GM21447 (cell line): ENCODE measurements at regions not wholly inside any gene's neighbourhood (a gene's known extent, or its start where the extent isn't known, plus 50 kb on each side); places are given as distances from the start of the nearest gene placed in this dataset.
"Not testable (repeated sequence)": the region's sequence is repeated elsewhere in the genome, so short reads cannot be mapped to it uniquely, and the experiment has no call there.

Experiments
- ATAC-seq: cut with Tn5 transposase; IDR thresholded peaks from one replicate; pipeline ENCODE4 v1.9.1; 2021; ENCODE audit not compliant: unreplicated experiment

DNA sequence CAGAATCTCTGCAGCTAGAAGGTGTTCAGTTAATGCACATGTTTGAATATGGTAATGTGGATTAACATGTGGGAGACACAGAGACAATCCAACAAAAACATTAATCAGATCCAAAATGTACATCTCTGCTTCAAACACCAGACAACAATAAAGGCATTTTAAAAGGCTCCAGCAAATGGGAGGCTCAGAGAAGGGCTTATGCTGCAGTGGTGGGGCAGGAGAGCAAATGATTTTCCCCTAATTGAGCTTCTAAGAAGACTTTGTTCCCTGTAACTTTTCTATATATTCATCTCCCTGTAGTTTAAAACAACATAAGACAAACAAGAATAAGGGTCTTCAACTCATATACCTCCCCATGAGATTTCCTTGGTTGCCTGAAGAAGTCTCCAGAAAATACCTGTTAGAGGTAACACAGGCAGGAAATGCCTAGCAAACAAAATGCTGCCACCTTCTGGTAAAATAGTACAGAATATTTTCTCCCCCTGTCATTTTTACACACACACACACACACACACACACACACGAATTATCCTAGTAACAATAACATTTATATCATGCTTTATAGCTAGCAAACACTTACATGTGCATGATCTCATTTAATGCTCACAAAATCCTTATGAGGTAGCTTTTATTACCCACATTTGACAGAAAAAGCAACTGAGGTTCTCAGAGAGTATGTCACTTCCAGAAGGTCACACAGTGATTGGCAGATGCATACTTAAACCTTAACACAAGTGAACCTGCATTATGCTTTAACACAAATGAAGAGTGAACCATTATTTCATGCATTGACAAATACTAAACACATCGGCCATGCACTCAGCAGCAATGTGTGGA is 123.4 kb upstream of the MB21D2 start:
- peak; percentile 73 for ATAC-seq

DNA sequence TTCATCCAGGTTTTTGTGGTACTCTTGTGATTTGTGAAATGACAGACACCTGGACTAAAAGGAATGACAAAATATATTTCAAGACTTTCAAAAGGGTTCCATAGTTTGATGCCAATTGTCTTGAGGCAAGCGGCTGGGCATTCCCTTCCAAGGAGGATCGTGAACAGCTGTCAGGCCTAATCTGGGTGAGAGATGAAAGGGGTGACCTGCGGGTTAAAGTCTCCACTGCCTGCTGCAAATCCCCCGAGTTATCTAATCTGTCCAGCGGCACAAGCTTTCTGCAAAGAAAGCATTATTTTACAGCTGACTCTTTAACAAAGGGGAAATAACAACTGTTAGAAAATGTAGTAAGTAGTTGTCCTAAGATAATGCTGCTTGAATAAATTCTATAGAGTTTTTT is 128.7 kb upstream of the MB21D2 start:
- ATAC-seq, result no peak

DNA sequence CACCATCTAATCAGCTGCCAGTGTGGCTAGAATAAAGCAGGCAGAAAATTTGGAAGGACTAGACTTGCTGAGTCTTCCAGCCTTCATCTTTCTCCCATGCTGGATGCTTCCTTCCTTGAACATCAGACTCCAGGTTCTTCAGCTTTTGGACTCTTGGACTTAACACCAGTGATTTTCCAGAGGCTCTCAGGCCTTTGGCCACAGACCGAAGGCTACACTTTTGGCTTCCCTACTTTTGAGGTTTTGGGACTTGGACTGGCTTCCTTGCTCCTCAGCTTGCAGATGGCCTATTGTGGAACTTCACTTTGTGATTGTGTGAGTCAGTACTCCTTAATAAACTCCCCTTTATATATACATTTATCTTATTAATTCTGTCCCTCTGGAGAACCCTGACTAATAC is 129.8 kb upstream of the MB21D2 start:
- not testable (repeated sequence) for ATAC-seq

DNA sequence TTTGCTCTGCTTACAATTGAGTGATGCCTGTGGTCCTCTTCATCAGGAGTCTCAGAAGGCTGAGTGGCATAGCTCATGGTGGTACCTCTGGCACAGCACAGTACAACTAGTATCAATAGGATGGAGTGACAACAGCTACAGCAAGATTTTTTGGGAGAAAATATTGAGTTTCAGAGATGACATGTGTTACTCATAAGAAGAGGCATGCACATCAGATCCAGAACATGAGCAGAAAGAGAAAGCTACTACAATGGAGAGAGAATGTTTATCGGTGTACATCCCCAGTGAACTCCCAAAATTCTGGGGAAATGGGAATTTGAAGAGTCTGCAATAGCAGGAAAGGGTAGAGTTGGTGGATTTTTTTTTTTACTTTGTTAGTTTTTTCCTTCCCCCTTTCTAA is 130.5 kb upstream of the MB21D2 start:
- ATAC-seq, result no peak

DNA sequence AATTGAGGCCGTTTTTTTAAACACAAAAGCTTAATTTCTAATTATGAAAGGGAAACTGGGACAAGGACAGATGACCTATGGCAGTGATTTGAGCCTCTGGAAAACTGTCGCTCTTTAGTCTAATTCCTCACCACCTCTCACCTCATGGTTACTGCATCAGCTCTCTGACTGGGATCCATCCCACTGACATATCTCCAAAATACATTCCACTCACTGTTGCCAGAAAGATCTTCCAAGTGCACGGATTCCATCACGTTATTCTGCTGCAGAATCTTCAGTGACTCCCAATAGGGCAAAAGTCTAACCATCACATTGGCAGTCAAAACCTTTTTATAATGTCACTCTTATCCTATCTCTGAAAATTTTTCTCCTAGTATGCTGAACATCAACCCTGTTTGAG is 132.3 kb upstream of the MB21D2 start:
- no peak for ATAC-seq

DNA sequence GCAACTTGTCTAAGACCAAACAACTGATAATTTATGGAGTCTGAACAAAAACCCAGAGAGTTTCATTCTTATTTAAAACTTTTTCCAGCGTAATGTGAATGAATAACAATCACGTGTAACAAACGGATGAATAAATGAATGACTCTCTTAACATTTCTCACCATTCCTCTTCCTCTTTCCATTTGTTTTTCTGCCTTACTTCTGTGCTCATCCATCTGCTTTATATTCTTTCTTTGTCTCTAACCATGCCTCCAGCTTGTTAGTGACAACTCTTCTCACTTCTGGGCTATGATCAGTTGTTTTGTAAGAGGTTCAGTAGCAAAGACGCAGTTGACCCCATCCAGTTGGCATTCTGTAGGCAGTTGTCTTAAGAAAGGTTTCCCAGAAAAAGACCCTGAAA is 133.7 kb upstream of the MB21D2 start:
- ATAC-seq, result no peak

DNA sequence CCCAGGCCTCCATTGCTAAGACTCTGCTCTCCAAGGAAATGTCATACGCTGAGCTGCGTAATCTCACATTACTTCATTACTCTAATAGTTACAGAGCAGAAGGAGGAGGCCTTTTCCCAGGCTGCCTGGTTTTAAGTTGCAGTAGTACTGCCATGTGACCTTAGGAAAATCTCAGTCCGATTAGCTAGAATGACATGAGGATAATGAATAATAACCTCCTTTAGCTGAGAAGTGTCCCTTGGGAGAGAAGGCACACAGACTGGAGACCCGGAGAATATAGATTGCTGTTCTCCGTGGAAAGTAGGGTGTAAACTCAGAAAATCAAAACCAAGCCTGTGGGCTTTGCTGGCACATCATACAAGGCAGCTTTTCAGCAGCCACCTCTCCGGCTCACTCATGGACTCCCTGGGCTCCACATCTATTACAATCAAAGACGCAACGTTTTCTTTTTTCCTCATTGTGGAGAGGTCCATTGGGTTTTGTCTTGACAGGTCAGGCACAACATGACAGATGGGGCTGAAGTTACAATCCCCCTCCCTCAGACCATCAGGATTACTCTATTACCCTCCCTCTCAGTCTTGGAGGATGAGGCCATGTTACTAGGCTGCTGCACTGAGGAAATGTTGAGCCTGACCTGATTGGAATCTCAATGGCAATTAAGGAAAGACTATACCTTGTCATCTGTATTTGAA is 134.8 kb upstream of the MB21D2 start:
- ATAC-seq, result no peak

DNA sequence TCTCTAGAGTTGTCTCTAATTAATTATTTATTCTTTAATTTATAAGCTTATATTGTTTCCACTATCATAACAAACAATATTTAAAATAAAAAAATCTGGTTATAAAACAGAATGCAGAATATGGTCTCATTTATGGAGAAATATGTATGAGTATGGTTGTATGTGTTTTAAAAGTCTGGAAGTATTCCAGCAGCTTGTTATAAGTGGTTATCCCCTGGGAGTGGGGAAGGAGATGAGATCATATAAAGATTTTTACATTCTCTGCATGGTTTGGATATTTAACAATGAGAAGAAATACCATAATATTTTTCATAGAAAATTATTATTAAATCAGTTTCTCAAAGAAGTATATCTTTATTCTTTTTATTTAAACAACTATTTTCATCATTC is 135.4 kb upstream of the MB21D2 start:
- ATAC-seq, result no peak

DNA sequence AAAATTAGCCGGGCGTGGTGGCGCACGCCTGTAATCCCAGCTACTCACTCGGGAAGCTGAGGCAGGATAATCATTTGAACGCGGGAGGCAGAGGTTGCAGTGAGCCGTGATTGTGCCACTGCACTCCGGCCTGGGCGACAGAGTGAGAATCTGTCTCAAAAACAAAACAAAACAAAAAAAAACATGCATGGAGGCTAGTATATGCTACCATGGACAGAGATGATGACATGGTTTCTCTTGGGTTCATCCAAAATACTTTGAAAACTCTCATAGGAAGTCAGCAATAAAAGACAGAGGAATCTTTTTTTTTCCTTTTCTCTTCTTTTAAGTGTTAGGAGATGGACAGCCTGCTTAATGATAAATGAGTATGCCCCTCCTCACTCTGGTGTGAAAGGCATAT is 137.7 kb upstream of the MB21D2 start:
- no peak for ATAC-seq

DNA sequence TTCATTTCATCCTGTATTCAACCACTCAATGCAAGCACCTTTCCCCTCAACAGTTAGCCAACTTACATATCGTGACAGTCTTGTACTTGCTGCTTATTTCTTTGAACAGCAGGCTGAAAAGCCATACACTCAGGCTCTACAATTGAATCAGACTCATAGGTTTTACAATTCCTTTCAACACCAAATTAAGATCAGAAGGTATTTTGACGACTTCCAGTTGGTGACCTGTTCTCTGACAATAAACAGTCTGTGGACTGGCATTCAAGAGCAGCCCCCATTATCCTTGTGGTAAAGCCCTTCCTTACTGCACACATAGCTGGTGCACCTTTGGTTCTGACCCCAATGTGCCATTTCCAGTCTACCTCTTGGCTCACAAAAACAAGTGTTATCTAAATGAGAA is 140.0 kb upstream of the MB21D2 start:
- ATAC-seq, result no peak

DNA sequence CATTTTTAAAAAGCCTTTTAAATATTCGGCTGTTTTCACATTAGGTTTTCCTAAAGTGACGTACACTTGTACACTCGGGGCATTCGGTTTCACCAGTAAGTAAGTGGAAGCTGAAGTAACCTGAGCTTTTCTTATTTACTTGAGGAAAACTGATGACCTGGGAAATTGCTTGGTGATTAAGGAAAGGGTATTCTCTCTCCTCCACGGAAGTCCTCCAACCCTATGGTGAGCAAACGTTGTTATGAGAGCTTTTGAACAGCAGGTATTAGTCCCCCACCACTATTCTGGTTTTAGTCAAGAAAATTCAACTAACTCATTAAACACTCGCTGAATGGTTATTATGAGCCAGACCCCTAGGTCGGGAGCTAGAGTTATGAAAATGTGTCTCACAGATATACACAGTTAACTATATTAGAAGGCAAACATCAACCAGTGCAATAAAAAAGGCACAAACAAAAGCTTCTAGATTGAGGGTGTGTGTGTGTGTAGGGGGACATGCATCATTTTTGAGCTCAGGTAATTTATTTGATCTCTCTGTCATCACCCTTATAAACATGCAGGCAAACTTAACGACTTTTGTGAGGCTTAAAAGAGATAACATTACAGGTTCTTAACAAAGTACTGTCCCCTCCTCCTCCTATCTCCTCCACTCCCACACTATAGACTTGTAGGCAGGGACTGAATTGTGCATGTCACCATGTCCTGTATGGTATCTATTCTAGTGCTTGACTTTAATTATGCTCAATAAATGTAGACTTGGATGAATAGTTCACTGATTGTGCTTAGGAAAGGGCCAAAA is 143.3 kb upstream of the MB21D2 start:
- no peak for ATAC-seq

DNA sequence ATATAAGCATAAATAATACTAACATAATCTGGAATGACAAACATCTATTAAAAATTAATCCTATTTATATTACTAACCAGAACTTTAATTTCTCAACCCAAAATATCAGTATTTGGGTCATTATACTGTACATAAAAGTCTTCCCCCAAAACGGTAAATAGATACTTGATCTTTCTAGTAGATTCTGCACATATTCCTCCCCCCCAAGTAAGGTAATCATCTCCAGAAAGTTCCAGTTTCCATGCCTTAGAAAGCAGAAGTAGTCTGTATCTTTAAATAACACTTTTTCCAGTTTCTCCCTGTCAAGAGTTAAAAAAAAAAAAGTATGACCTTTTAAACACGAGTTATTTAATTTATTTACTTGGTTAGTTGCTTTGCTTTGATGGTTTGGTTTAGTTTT is 150.7 kb upstream of the MB21D2 start:
- ATAC-seq, result no peak

DNA sequence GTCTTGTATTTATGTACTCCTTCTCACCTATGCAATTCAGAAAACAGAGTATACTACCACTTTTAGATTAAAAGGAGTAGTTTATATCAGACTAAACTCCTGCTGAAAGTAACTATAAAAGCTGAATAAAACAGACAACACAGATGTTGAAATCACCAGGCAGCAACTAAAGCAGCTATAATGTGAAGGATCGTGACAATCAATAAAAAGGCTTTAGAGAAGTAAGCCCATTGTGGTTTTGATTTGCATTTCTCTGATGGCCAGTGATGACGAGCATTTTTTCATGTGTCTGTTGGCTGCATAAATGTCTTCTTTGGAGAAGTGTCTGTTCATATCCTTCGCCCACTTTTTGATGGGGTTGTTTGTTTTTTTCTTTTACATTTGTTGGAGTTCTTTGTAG is 152.1 kb upstream of the MB21D2 start:
- not testable (repeated sequence) for ATAC-seq

DNA sequence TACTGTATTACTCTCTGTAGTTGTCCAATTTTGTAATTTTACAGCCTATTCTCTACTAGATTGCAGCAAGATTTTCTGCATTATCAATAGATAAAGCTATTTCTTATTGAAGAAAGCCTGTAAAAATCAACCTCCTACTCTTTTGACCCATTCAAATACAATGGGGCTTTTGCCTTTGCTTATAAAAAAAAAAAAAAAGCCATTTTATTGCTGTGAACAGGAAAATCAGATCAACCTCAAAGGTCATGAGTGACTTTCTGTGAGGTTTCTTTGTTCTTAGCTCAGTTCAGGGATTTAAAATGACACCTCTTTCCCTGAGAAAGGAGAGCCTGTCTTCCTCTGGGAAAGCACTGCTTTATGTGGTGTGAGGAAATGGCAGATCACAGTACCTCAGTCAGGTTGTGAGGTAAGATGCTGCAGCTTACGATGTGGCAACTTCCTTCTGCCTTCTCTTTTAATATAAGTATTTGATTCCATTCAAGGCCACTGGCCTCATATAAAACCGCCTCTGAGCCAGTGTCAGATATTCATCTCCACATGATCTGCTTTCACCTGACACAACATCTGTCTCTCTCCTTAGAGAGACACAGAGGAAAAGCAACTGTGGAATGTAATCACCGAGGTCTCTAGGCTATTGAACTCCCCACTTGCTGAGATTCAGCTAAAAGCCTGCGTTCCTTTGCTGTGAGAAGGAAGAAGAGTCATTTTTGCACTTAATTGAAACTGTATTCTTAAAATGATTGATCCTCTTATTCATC is 161.5 kb upstream of the MB21D2 start:
- no peak for ATAC-seq

DNA sequence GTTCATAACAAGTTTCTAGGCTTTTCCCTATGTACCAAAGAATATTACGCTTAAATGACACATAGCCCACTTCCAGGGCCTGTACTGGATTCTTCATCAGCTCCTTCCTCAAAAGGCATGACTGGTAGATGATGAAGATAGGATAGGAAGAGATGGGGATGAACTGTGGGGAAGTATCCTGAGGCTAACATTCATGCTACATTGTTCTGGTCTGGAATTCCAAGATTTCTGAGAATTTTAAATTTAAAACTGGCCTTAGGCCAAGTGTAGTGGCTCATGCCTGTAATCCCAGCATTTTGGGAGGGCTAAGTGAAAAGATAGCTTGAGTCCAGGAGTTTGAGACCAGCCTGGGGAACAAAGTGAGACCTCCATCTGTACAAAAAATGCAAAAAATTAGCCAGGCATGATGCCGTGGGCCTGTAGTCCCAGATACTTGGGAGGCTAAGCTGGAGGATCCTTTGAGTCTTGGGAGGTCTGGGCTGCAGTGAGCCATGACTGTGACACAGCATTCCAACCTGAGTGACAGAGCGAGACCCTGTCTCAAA is 160.1 kb upstream of the PLAAT1 start:
- ATAC-seq, result no peak

DNA sequence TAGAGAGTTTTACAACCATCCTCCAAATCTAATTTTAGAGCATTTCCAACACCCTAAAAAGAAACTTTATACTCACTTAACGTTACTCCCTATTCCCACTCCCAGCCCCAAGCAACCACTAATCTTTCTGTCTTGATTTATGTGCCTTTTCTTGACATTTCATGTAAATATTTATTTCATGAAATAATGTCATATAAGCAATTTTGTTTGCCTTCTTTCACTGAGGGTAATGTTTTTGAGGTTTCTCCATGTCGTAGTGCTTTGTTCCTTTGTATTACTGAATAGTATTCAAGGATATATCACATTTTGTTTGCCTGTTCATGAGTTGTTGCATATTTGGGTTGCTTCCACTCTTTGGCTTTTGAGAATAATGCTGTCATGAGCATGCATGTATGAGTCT is 155.4 kb upstream of the PLAAT1 start:
- ATAC-seq, result no peak

DNA sequence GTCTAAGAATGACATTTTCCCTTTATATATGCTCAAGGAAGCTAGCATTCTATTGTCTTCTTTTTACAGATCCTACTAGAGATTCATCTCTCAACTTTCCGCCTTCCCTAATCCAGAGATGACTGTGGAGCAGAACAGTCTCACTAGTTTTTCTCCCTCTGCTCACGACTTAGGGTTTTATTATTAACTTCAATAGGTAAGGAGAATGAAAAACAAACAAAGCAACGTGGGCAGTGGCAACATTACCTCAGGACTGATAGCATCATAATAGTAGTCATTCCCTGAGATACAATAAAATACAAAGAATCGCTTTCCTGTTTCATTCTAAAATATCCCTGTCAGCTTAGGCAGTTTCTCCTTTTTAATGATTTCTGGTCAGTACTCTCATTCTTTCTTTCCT is 154.3 kb upstream of the PLAAT1 start:
- ATAC-seq, result no peak

DNA sequence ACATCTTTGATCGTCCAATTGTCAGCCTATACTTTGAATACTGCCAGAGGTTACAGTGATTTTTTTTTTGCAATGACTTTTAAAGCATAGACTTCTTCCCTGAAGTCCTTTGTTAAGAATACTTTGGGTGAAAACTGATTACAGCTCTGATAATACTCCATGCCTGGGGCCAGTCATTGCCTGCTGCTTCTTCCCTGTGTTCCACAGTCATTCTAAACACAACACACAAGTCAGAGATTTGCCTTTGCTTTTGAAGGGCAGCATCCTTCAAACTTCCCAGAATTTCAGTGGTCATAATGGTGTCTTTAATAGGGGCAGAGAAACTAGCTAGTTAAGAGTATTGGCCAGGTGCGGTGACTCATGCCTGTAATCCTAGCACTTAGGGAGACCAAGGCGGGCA is 153.7 kb upstream of the PLAAT1 start:
- no peak for ATAC-seq

DNA sequence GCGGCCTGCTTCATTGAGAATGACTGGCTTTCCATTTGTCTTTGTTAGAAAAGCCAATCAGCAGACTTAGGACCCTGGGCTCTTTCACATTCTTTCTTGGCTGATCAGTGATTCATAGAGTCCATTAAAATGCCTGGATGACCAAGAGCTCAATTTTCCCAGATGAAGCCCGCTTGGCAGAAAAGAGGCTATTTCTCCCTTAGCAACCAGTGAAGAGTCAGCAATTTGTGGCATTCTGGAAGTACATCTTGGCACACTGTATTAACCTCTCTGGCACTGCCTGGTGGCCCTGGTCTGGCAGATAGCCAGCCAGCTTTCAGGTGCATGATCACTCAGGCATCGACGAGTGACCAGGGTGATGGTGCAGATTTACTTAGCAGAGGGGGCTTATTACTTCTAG is 145.7 kb upstream of the PLAAT1 start:
- ATAC-seq, result no peak

DNA sequence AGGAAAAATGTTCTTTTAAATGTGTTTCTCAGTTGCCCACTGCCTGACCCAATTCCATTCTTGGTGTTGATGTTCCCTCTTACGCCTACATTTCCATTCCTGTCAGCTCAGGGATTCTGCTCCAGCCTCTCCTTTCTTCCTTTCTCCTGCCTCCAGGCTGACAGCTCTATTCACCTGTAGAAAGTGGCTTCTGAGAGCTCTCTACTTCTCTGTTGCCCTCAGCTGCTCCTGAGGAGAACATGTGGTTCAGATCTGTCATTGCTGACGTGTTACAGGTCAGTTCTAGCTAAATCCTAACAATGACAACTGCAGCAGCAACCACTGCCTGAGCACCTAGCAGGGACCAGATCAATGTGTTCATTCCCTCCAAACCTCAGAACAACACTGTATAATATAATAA is 144.9 kb upstream of the PLAAT1 start:
- ATAC-seq, result no peak
